ENCODE measurements at regions not wholly inside any gene's neighbourhood (a gene's known extent, or its start where the extent isn't known, plus 50 kb on each side); places are given as distances from the start of the nearest gene placed in this dataset.

- no peaks in the 10 kb centered on the region for H3K27me3 Mint-ChIP-seq (ENCODE audit: low read depth in 2 of 2)
- no peak for DNase-seq
- no peak overlapping the region for H3K27ac Mint-ChIP-seq
- WGBS (ENCODE audit: insufficient coverage) = 83% methylated on average over 4 of the region's 5 CpGs
- no peaks in the 10 kb centered on the region for H3K36me3 Mint-ChIP-seq
- Histone ChIP-seq H3K4me3 (ENCODE audit: low read length) (no peak overlapping the region), H3K4me1 (ENCODE audit: control insufficient read depth, insufficient read depth, low read length) (no peaks in the 10 kb centered on the region), H3K9me3 (ENCODE audit: control insufficient read depth, insufficient read depth, low read length) (no peaks in the 10 kb centered on the region), H3K27me3 (ENCODE audit: control insufficient read depth, insufficient read depth, low read length) (no peaks in the 10 kb centered on the region), H3K36me3 (ENCODE audit: control insufficient read depth, insufficient read depth, low read length) (no peaks in the 10 kb centered on the region), H3K27ac (ENCODE audit: low read length) (no peak overlapping the region)
- peaks cover 2 to 6% of the 10 kb centered on the region in 2 donors for H3K9me3 Mint-ChIP-seq
- intact Hi-C loops (cut with micrococcal nuclease) = no loop called here
- ATAC-seq = no peak
- no peaks in the 10 kb centered on the region for H3K4me1 Mint-ChIP-seq
- no peak for TF ChIP-seq CTCF (IDR thresholded peaks at IDR 0.05)
- no peak overlapping the region for H3K4me3 Mint-ChIP-seq
Measured at GRCh38 chr18:7382328-7383001, 151.6 kb downstream of the LRRC30 start.

GRCh38 chr18:7383002-7383980 lies 152.4 kb downstream of the LRRC30 start:
- no peaks in the 10 kb centered on the region for H3K4me1 ChIP-seq (ENCODE audit: control insufficient read depth, insufficient read depth, low read length)
- Mint-ChIP-seq H3K27ac (no peak overlapping the region), H3K27me3 (ENCODE audit: low read depth in 2 of 2) (no peaks in the 10 kb centered on the region), H3K36me3 (no peaks in the 10 kb centered on the region), H3K4me1 (no peaks in the 10 kb centered on the region), H3K4me3 (no peak overlapping the region), H3K9me3 (peaks cover 2 to 6% of the 10 kb centered on the region in 2 donors)
- no peaks in the 10 kb centered on the region for H3K27me3 ChIP-seq (ENCODE audit: control insufficient read depth, insufficient read depth, low read length)
- no peaks in the 10 kb centered on the region for H3K9me3 ChIP-seq (ENCODE audit: control insufficient read depth, insufficient read depth, low read length)
- H3K27ac ChIP-seq (ENCODE audit: low read length) = no peak overlapping the region
- no peak overlapping the region for H3K4me3 ChIP-seq (ENCODE audit: low read length)
- no peaks in the 10 kb centered on the region for H3K36me3 ChIP-seq (ENCODE audit: control insufficient read depth, insufficient read depth, low read length)
- intact Hi-C loops (cut with micrococcal nuclease) = no loop called here
- no peak for TF ChIP-seq CTCF (IDR thresholded peaks at IDR 0.05)
- 68% methylated on average over 14 of the region's 17 CpGs for WGBS (ENCODE audit: insufficient coverage)
- DNase-seq = no peak
- no peak for ATAC-seq

- H3K9me3 ChIP-seq (ENCODE audit: control insufficient read depth, insufficient read depth, low read length) = no peaks in the 10 kb centered on the region
- 76% methylated on average over 5 of the region's 5 CpGs for WGBS (ENCODE audit: insufficient coverage)
Measured at GRCh38 chr18:7388741-7389140, 157.9 kb downstream of the LRRC30 start.

More at GRCh38 chr18:7388741-7389140, 157.9 kb downstream of the LRRC30 start:
- H3K27me3 ChIP-seq (ENCODE audit: control insufficient read depth, insufficient read depth, low read length) = no peaks in the 10 kb centered on the region
- H3K27ac Mint-ChIP-seq = no peak overlapping the region
- H3K27me3 Mint-ChIP-seq (ENCODE audit: low read depth in 2 of 2) = no peaks in the 10 kb centered on the region
- H3K27ac ChIP-seq (ENCODE audit: low read length) = no peak overlapping the region
- no peaks in the 10 kb centered on the region for H3K4me1 ChIP-seq (ENCODE audit: control insufficient read depth, insufficient read depth, low read length)
- no peaks in the 10 kb centered on the region for H3K36me3 ChIP-seq (ENCODE audit: control insufficient read depth, insufficient read depth, low read length)
- H3K4me3 ChIP-seq (ENCODE audit: low read length) = no peak overlapping the region
- H3K4me1 Mint-ChIP-seq = no peaks in the 10 kb centered on the region
- ATAC-seq = no peak
- DNase-seq = no peak
- intact Hi-C loops (cut with micrococcal nuclease) = no loop called here
- no peak for TF ChIP-seq CTCF (IDR thresholded peaks at IDR 0.05)
- no peaks in the 10 kb centered on the region for H3K36me3 Mint-ChIP-seq
- H3K4me3 Mint-ChIP-seq = no peak overlapping the region
- peaks cover 2 to 14% of the 10 kb centered on the region in 2 donors for H3K9me3 Mint-ChIP-seq
